D721Med (cell line): ENCODE measurements at regions not wholly inside any gene's neighbourhood (a gene's known extent, or its start where the extent isn't known, plus 50 kb on each side); places are given as distances from the start of the nearest gene placed in this dataset.

Experiments
- DNase-seq: peaks from one replicate; pipeline ENCODE4 v3.0.0; 2011; ENCODE audit warnings: low spot score; ENCODE audit not compliant: insufficient read length
- FAIRE-seq: peaks from 2 replicates; lab custom pipeline; 2011; peaks lifted over from hg19 to GRCh38; lab: Jason Lieb, UNC
- CTCF ChIP-seq: IDR thresholded peaks from 2 replicates; pipeline ENCODE4 v1.5.1; 2012; ENCODE audit warnings: mild to moderate bottlenecking, control low read depth; ENCODE audit not compliant: insufficient read depth; ENCODE audit errors: missing control alignments

- DNase-seq, result no peak
- FAIRE-seq, result no peak
- TF ChIP-seq CTCF, result no peak
These were observed 225.4 kb upstream of the ZFP64 start for GRCh38 chr20:52416953-52417352.

- no peak for FAIRE-seq
These were observed 220.0 kb upstream of the ZFP64 start for GRCh38 chr20:52411611-52412010.

GRCh38 chr20:52410731-52411234, 219.2 kb upstream of the ZFP64 start:
- no peak for FAIRE-seq
- TF ChIP-seq CTCF, result no peak
- DNase-seq, result no peak

More at GRCh38 chr20:52411611-52412010, 220.0 kb upstream of the ZFP64 start:
- no peak for TF ChIP-seq CTCF
- DNase-seq, result no peak

- TF ChIP-seq CTCF, result no peak
- no peak for FAIRE-seq
These were observed 218.6 kb upstream of the ZFP64 start for GRCh38 chr20:52410182-52410647.

GRCh38 chr20:52405986-52406385, 214.4 kb upstream of the ZFP64 start:
- FAIRE-seq (no peak), DNase-seq (no peak)
- no peak for TF ChIP-seq CTCF

More at GRCh38 chr20:52410182-52410647, 218.6 kb upstream of the ZFP64 start:
- DNase-seq, result no peak

GRCh38 chr20:52405417-52405816, 213.8 kb upstream of the ZFP64 start:
- DNase-seq, result no peak
- FAIRE-seq, result no peak
- no peak for TF ChIP-seq CTCF

- FAIRE-seq, result no peak
- no peak for TF ChIP-seq CTCF
- no peak for DNase-seq
These were observed 213.1 kb upstream of the ZFP64 start for GRCh38 chr20:52404671-52405070.
